ENCODE measurements at regions not wholly inside any gene's neighbourhood (a gene's known extent, or its start where the extent isn't known, plus 50 kb on each side); places are given as distances from the start of the nearest gene placed in this dataset.

DNA sequence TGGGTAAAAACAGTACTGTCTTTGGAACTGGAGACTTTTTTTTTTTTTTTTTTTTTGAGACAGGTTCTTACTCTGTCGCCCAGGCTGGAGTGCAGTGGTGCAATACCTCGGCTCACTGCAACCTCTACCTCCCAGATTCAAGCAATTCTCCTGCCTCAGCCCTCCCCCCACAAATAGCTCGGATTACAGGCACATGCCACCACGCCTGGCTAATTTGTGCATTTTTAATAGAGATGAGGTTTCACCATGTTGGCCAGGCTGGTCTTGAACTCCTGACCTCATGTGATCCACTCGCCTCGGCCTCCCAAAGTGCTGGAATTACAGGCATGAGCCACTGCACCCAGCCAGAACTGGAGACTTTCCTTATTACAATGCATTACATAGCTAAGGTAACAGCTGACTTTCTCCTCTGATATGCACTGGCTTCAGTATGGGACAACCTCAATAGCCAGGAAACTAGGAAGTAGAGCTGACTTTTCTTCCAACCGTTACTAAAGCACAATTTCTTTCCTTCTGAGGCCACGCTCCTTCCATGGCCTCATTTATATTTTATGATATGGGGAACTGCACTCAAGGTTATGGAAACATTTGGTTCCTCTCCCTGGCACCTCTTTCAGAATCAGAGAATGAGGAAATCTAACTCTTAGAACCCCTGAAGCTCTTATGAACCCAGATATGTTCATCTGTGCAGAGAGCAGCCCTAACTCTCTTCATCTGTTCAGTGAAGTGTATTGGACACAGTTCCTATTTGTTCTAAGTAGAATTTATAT lies 53.5 kb upstream of the FAM9B start:
- ATAC-seq, result no peak

DNA sequence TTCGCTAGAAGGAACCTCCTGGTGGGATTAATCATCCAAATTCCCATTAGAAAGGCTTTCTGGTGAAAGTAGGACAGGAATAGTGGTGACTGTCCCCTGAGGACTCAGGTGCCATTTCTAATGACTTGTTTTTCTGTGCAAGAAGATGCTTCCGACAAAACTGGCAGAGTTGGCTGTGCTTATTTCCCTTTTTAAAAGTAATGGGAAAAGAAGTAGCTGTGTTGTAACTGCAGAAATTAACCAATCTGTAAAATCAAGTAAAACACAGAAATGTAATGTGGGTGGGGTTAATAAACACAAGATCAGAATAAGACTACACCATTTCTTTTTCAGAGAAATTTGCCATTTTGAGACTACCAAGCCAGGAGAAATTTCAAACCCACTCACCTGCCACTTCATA lies 55.0 kb upstream of the FAM9B start:
- no peak for ATAC-seq

DNA sequence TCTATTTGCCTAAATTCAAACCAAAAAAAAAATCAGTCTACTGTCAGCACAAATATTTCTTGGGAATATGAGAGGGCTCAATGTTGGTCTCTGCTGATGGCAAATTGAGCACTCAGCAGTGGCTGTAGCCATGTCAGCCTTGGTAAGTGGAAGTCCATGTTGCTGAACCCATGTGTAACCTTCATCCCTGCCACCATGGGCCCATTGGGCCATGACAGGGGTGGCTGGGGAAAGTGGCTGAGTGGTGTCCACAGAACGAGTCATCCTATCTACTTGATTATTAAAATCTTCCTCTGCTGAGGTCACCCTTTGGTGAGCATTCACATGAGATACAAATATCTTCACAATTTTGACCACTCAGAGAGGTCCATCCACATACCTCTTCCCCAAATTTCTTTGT lies 56.8 kb upstream of the FAM9B start:
- no peak for ATAC-seq

DNA sequence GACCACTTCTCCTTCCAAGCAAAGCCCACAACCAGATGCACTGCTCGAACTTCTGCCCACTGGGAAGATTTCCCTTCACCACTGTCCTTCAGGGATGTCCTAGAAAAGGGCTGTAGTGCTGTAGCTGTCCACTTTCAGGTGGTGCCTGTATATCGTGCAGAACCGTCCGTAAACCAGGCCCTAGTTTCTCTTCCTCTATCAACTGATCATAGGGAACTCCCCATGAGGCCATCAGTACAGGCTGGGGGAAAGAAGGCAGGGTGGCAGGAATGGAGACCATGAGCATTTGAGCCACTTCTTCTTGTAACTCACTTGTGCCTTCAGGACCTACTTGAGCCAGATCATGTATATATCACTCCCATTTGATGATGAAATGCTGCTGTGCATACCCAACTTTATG lies 57.3 kb upstream of the FAM9B start:
- no peak for ATAC-seq

DNA sequence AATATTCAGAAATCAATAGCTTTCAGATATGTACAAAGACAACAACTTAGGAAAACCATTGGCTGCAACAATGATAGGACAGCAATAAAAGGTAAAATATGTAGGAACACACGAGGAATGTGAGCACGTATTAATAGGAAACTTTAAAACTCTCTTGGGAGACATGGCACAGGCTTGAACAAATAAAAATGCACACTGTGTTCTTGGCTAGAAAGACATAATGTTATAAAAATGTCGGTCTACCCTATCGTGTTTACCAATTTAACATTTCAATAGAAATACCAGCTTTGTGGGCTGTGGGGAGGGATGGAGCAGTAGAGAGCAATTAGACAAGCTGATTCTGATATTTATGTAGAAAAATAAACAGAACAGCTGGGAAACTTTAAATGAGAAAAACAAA lies 69.0 kb upstream of the FAM9B start:
- no peak for ATAC-seq

DNA sequence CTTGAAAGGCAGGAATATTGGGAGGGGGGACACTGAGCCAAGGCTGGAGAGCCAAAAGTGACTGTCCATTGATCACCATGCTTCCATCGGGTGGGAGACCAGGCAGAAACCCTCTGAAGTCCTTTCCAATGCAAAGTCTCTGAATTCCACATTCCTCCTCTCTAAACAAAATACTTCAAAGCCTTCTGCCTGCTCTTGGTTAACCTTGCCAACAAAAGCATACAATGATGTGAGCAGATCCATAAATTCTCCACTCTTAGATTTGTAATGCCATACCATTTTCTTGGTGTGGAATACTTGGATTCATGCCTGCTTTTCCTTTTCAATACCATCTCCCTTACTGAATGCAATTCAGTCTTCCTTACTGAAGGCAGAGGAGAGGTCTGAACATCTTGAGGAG lies 74.1 kb upstream of the FAM9B start:
- no peak for ATAC-seq

DNA sequence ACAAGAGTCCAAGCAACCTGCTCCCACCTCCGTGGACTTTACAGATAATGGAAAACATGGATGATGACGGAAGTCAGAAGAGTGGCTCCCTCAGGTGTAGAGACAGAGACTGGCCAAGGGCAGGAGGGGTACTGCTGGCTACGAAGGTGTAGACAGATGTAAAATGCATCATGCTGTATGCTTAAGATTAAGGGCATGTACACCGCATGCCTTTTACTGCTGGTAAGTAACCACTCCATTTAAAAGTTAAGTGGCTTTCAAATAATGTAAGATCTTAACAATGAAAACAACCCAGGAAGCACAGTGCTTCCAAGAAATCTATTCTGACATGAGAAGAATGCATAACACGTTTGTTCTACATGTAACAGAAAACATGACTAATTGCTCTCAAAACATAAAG lies 76.9 kb upstream of the FAM9B start:
- no peak for ATAC-seq

DNA sequence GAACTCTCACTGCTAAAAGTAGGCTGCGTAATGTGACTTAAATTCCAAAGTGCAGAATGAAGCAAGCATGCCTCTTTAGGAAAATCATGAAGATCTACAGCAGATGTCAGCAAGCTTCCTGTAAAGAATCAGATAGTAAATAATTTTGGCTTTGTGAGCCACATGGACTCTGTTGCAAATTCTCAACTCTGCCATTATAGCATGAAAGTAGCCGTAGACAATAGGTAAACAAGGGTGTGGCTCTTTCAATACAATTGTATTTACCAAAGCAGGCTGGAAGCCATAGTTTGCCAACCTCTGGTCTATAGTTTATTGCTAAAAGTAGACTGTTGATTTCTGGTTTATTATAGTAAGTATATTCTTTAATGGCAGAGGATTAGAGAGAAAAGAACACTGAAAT lies 80.3 kb upstream of the FAM9B start:
- no peak for ATAC-seq

DNA sequence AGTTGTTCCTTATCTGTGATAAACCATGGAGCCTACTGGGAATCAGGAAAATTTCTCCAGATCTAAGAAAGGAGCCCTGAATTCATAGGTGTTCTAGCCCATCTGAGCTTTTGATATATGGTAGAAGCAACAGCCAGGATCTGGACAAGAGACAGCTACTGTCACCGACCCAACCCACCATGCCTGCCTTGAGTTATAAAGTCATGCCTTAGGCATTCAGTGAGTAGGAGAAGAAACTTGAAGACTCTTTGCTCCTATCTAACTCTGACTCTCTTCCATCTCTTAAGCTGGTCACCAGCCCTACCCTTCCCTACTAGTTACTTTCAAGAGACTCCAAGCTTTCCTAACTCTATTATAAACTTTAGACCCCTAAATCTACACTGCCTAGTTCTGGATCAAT lies 83.9 kb upstream of the FAM9B start:
- no peak for ATAC-seq

DNA sequence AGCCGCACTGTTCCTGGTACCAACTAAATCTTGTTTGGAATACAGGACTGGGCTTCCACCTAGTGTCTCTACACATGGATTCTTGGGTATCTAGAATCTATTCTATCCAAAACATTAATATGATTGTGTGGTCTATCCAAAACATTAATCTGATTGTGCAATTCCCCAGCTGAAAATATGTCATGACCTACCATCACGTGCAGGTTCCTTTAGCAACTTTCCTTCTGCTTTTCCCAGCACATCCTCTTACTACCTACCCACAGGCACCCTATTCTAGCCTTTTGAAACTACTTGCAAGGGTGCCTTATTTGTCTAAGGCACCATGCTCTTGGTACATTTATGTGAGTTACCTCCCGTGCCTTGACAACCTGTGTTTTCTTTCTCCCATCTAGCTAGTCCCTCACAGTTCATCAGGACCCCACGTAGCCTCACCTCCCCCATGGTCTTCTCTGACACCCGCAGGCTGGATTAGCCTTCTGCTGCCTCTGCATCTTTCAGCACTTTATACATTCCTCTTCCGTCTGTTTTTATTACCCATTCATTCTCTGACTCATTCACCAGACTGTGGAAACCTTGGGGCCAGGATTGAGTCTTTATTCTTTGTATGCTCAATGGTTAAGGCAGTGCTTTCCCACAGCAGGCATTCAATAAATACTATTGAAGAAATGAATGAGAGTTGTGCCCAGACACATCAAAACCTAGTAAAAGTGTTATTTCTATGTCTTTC lies 88.8 kb upstream of the FAM9B start:
- ATAC-seq, result no peak

DNA sequence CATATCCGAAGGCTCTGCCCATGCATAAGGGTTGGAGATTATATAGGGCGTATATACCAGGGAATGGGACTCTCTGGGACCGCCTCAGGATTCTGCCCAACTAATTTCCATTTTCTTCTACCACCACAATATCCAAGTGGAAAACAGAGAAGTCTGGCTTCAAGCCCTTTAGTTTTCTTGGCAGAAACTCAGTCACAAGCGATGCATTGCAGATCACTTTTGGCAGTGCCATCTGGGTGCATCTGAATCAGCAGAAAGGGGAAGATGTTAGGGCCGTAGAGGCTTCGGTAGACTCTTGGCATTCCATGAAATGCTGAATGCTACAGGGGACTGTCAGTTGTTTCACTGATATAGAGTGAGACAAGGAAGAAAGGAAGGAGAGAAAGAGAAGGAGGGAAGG lies 94.1 kb upstream of the FAM9B start:
- ATAC-seq, result no peak

DNA sequence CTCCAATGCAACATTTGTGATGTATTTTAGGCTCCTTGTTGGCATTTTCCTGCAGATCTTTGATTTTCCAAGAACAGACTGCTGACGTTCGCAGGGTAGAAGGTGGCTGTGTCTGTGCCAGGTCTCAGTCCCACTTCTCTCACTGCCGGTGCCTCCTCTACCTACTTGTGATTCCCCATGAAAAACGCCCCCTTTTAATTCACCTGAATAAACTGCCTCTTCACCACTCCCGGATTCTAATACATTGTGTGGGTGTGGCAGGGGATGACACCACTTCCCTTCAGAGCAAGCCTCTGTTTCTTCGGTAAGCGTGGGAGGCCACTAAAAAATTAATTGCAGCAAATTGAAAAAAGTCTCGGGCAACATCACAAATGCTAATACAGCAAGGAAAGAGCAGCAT lies 96.1 kb upstream of the FAM9B start:
- ATAC-seq, result no peak

DNA sequence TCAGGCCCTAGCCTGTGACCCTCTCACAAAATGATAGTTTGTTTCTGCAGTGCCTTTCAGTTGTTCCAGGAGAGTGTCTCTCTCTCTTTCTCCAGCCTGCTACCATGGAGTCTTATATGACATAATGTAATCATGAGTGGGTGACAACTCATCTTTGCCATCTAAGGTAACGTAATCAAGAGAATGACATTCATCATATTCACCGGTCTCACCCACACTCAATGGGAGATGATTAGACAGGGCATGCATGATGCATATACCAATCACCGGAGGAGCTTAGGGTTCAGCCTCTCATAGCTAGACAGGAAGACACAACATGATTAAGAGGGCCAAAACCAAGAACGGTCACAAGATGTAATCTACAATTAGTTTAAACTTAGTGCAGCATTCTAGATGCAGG lies 97.1 kb upstream of the FAM9B start:
- ATAC-seq, result peak; percentile 100

DNA sequence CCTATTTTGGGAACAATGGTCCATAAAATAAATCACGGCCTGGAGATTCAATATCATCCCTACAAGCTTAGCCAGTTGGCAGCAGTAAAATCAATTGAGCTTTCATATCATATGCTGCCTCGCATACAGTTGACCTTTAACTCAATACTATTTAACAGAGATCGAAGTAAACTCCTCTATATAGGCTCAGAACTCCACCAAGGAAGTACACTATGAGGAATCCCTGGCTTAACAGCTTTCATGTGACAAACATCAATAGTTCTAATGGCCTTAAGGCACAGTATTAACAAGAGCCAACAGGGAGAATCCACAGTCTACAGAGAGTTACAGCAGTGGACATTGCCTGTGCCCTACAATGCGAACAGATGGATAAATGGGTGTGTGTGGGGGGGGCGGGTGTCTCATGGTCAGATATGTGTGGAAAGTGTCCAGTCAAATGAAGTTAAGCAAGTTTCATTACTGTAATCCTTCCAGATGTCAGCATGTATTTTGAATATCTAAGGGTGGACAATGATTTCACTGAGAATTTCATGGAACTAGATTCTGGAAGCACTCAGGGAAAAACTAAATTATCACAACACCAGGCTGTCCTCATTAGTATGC lies 98.2 kb upstream of the FAM9B start:
- no peak for ATAC-seq

DNA sequence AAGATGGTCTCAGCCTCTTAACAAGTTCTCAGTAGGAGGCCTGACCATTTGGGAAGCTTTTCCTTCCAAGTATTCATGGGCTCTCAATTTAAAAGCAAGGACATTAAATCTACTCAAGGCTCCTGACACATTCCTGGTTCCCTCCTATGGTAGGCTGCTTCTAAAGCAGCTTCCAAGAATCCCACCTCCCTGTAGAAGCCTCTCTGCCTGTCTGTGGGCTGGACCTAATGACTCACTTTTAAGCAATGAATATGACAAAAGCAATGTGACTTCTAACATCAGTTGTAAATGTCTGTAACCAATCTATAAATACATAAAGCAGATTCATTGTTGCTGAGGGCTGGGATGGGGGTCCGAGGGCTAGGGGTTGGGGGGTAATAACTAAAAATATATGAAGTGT lies 99.5 kb upstream of the FAM9B start:
- ATAC-seq, result no peak

DNA sequence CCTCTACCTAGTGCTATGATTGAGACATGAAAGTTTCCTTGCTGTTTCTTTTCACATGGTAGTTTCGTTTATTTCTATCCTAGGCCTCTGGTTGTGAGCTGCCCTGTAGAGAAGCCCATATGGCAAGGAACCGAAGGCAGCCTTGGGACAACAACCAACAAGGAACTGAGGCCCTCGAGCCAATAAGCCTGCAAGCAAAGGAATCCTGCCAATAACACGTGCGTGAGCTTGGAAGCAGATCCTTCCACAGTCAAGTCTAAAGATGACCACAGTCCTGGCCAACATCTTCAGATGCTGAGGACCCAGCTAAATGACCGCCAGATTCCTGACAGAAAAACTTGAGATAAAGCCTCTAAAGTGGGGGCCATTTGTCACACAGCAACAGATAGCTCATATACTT lies 100.4 kb upstream of the FAM9B start:
- ATAC-seq, result no peak

DNA sequence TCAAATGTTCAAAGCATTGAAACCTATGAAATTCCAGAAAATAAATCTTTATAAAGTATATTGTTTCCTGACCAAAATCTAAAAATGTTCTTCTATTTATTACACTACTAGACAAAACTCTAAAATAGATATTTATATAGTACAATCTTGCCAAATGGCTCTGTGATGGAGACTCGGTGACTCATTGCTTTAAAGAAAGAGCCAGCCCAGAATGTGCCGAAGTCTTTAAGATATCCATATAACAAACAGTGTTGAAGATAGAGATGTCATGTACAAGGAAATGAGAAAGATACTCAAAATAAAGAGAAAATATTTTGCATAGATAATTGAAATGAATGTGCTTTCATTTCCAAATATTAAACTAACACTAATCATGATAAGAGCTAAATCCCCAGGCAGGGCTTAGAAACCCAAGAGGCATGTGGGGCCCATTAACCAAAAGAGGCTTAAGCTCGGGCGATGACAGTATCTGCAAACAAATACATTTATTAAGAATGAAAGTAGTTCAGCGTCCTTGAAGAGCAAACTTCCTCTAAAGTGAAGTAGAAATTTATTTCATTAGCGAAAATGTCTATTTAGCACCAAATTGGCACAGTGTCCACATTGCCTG lies 102.1 kb upstream of the FAM9B start:
- ATAC-seq, result no peak

DNA sequence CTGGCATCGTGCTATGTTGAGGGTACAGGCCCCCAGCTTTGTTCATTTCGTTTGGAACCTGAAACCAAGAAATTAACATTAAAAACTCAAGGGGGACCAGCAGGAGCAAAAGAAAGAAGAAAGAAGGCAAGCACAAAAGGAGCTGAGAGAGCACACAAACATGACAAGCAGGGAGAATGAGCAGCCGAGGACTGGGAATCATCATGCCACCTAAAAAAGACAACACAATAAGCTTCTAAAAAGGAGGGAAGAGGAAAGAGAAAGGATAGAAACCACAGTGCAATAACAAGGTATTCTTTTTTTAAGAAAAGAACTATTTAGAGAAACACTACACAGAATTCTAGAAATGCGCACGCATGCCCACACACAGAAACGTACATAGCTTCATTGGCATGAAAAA lies 103.2 kb upstream of the FAM9B start:
- no peak for ATAC-seq

DNA sequence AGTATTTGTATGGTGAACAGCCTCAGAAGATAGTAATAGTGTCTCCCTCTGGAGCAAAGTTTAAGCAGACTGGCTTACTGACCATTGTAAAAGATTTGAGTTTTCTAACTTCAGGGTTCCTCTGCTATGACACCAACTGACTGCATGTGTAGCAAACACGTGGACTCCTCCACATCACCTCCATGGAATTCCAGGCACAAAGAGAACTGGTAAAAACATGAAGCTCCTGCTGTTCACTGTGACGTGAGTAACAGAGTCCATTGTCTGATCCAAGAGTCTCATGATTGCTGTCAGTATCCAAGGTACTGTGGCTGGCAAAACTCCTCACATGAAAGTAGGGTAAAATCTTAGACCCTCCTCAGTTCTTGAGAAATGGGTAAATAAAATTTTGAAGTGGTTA lies 107.6 kb upstream of the FAM9B start:
- no peak for ATAC-seq

DNA sequence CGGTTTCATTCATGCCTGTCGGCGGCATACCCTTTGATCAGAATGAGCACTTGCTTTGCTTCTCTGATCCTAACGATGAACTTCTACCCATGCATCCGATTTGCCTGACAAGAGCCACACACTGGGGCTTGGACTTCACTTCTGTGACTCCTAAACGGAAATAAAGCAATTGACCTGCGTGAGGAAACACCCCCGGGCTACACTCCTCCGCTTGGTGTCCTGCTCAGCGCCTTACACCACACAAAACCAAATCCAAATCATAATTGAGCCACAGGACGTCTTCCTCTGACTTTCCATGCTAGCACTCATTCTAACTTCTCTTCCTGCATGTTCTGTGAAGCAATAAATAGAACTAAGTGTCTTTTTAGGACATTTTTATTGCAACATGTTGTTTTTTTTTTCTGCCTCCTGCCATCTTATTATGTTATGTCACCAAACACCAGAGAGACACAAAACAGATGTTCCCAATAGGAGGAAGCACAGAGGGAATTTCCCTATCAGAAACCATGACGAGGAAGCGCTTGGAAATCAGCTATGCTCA lies 110.8 kb upstream of the FAM9B start:
- ATAC-seq, result no peak

DNA sequence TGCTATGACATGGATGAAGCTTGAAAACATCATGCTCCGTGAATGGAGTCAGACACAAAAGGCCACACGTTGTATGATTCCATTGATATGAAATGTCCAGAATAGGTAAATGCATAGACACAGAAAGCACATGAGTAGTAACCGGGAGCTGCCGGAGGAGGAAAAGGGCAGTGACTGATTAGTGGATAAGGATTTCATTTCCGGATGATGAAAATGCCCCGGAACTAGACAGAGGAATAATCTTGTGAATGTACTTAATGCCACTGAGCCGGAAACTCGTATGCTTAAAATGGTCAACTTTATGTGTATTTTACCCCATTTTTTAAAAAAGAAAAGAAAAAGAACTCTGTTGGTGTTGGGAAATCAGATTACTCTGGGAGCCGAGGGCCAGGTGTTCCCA lies 112.7 kb upstream of the FAM9B start:
- ATAC-seq, result no peak

DNA sequence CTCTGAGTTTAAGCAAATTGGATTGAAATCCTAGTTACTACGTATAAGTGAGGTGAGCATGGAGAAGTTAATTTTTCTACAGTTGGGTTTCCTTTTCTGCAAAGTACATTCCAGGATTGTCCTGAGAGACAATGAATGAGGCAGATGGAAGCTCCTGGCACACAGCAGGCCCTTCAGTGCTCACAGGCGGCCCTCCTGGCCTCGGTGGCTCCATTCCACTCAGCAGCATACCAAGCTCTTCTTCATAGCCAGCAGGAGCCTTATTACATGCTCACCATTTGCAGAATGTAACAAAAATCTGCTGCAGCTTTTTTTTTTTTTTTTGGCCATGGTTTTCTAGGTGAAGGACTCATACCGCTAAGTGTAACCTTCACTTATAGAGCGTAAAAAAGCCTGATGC lies 113.2 kb upstream of the FAM9B start:
- no peak for ATAC-seq

DNA sequence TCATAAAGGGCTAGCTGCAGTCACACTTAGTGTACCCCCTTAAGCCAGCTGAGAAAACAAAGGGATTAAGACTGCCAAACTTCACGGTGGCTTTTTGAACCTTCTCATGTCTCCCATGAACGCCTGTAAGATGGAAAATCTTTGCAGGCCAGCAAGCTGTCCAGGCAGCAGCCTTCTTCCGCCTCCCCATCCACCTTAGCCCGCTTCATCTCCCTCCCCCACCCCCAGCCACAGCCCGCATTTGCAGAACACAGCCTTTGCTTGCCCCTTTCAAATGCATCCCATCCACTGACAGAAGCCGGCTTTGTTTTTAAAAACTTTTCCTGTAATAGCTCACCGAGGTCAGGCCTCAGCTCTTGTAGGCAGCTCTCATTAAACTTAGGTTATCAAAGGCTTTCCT lies 113.8 kb upstream of the FAM9B start:
- no peak for ATAC-seq

Measured in activated CD4-positive, CD25-positive, alpha-beta regulatory T cell treated with anti-CD3 and anti-CD28 coated beads, Interleukin-2, amount 50 U/mL, for 24 hours (primary cell).